HG03432 (cell line): ENCODE measurements at regions not wholly inside any gene's neighbourhood (a gene's known extent, or its start where the extent isn't known, plus 50 kb on each side); places are given as distances from the start of the nearest gene placed in this dataset.
"Not testable (repeated sequence)": the region's sequence is repeated elsewhere in the genome, so short reads cannot be mapped to it uniquely, and the experiment has no call there.

Source experiments
- ATAC-seq: cut with Tn5 transposase; IDR thresholded peaks from one replicate; pipeline ENCODE4 v1.9.1; 2021; ENCODE audit warnings: mild to moderate bottlenecking, moderate library complexity; ENCODE audit not compliant: unreplicated experiment

- peak; percentile 11 for ATAC-seq
Observed at GRCh38 chr15:69668039-69668705, 215.6 kb downstream of the RPLP1 start.

- peak; percentile 56 for ATAC-seq
Observed at GRCh38 chr15:69668963-69669362, 216.3 kb downstream of the RPLP1 start.

GRCh38 chr15:69669446-69669845 is 216.8 kb downstream of the RPLP1 start:
- ATAC-seq, result no peak

- ATAC-seq, result no peak
Observed at GRCh38 chr15:69673291-69673881, 220.8 kb downstream of the RPLP1 start.

- ATAC-seq, result no peak
Observed at GRCh38 chr15:69675731-69676130, 223.1 kb downstream of the RPLP1 start.

GRCh38 chr15:69677403-69677802 is 224.8 kb downstream of the RPLP1 start:
- ATAC-seq, result no peak

- ATAC-seq, result peak; percentile 96
Observed at GRCh38 chr15:69679623-69680228, 227.1 kb downstream of the RPLP1 start.

- not testable (repeated sequence) for ATAC-seq
Observed at GRCh38 chr15:69684823-69685222, 232.2 kb downstream of the RPLP1 start.

GRCh38 chr15:69685512-69686452 is 233.2 kb downstream of the RPLP1 start:
- ATAC-seq, result no peak

GRCh38 chr15:69686626-69687025 is 234.0 kb downstream of the RPLP1 start:
- ATAC-seq, result no peak

GRCh38 chr15:69689133-69689532 is 236.5 kb downstream of the RPLP1 start:
- no peak for ATAC-seq

GRCh38 chr15:69691307-69692015 is 238.8 kb downstream of the RPLP1 start:
- ATAC-seq, result no peak

GRCh38 chr15:69692342-69692741 is 239.7 kb downstream of the RPLP1 start:
- ATAC-seq, result no peak

GRCh38 chr15:69693059-69693458 is 240.4 kb downstream of the RPLP1 start:
- no peak for ATAC-seq

- ATAC-seq, result no peak
Observed at GRCh38 chr15:69696946-69697345, 244.3 kb downstream of the RPLP1 start.

GRCh38 chr15:69697916-69698315 is 245.3 kb downstream of the RPLP1 start:
- no peak for ATAC-seq

GRCh38 chr15:69699096-69699495 is 246.5 kb downstream of the RPLP1 start:
- ATAC-seq, result no peak

- ATAC-seq, result no peak
Observed at GRCh38 chr15:69700380-69700779, 247.8 kb downstream of the RPLP1 start.

- no peak for ATAC-seq
Observed at GRCh38 chr15:69701198-69701597, 248.6 kb downstream of the RPLP1 start.

GRCh38 chr15:69703532-69704187 is 251.0 kb downstream of the RPLP1 start:
- ATAC-seq, result no peak
